HCT116 (cell line): ENCODE measurements at regions not wholly inside any gene's neighbourhood (a gene's known extent, or its start where the extent isn't known, plus 50 kb on each side); places are given as distances from the start of the nearest gene placed in this dataset.

ENCODE experiments used
- ATAC-seq: fragments of 200-7000 bp; cut with Tn5 transposase; 2 replicates; pipeline ENCODE4 v1.9.1; 2020; ENCODE audit warnings: mild to moderate bottlenecking, moderate library complexity
- BruUV-seq: library from RNA; stranded (reverse); fragments of 400-500 nt; replicated peaks from 2 replicates; lab custom pipeline; 2021; lab: Mats Ljungman, UMichigan
- CTCF ChIA-PET: fragments of 300-600 bp; sonication (Branson Sonifier 250); formaldehyde crosslinking; loops from one replicate; lab custom pipeline; 2021; ENCODE audit warnings: antibody characterized with exemption; lab: Charles Lee
- POLR2A ChIA-PET: fragments of 300-600, 350-600 bp; sonication (Branson Sonifier 250); formaldehyde crosslinking; loops from one replicate; lab custom pipeline; 2021; ENCODE audit warnings: antibody characterized with exemption; lab: Charles Lee
- RAD21 ChIA-PET, 2 experiments: fragments of 300-600 bp; sonication (Branson Sonifier 250); formaldehyde crosslinking; loops; one replicate each; lab custom pipeline; 2023; ENCODE audit warnings: low total read pairs in 2 of 2; ENCODE audit not compliant: uncharacterized antibody in 2 of 2, unreplicated experiment in 2 of 2, low non-redundant PET in 1 of 2; lab: Charles Lee
- DNase-seq: peaks from one replicate; pipeline ENCODE4 v3.0.0-alpha.2; 2010; ENCODE audit warnings: low read depth, low spot score
- H2AFZ ChIP-seq: fragments of 200-600 bp; shearing (Covaris generic), sonication (generic); 2 replicates; pipeline ENCODE4 v1.6.1; 2017; ENCODE audit warnings: low read depth, mixed run types, mixed read lengths, antibody characterized with exemption, low read length; ENCODE audit not compliant: poor library complexity, severe bottlenecking
- H3K27ac ChIP-seq: 2 replicates; pipeline ENCODE4 v1.5.1; 2012; ENCODE audit warnings: low read depth, low read length
- H3K27me3 ChIP-seq: fragments of 200-600 bp; sonication (generic); 2 replicates; pipeline ENCODE4 v1.6.1; 2016; ENCODE audit warnings: mixed run types, low read length, mixed read lengths; ENCODE audit not compliant: insufficient read depth
- H3K36me3 ChIP-seq, 2 experiments: fragments of 200-500 bp in 1 of 2; fragments of 200-600 bp in 1 of 2; sonication (Bioruptor generic) in 1 of 2; sonication (generic) in 1 of 2; 2 replicates each; pipeline versions ENCODE4 v1.5.1 to v1.6.1; 2014 to 2016; ENCODE audit warnings: low read length in 2 of 2, inconsistent platforms in 1 of 2, mixed read lengths in 1 of 2, mixed run types in 1 of 2; ENCODE audit not compliant: insufficient read depth in 2 of 2, control insufficient read depth in 1 of 2
- H3K4me1 ChIP-seq, 2 experiments: fragments of 200-600 bp in 1 of 2; sonication (generic) in 1 of 2; 2 replicates each; pipeline versions ENCODE4 v1.5.1 to v1.6.1; 2012 to 2017; ENCODE audit warnings: low read length in 2 of 2, inconsistent platforms in 1 of 2, mild to moderate bottlenecking in 1 of 2, mixed read lengths in 1 of 2, mixed run types in 1 of 2, moderate library complexity in 1 of 2; ENCODE audit not compliant: insufficient read depth in 2 of 2, control insufficient read depth in 1 of 2
- H3K4me2 ChIP-seq: fragments of 200-600 bp; sonication (generic); 2 replicates; pipeline ENCODE4 v1.6.1; 2017; ENCODE audit warnings: mixed run types, low read length, mixed read lengths
- H3K4me3 ChIP-seq, 2 experiments: fragments of 200-600 bp in 1 of 2; sonication (generic) in 1 of 2; replicated peaks in 1 of 2; 2 replicates each; pipeline ENCODE4 v1.5.1; 2011 to 2016; ENCODE audit warnings: low read length in 2 of 2, control low read depth in 1 of 2, low read depth in 1 of 2, mild to moderate bottlenecking in 1 of 2, mixed read lengths in 1 of 2, mixed run types in 1 of 2
- H3K79me2 ChIP-seq: fragments of 200-600 bp; sonication (generic); 2 replicates; pipeline ENCODE4 v1.6.1; 2017; ENCODE audit warnings: mild to moderate bottlenecking, mixed run types, low read length, moderate library complexity, mixed read lengths; ENCODE audit not compliant: insufficient read depth
- H3K9ac ChIP-seq: fragments of 200-600 bp; sonication (generic); 2 replicates; pipeline ENCODE4 v1.6.1; 2016; ENCODE audit warnings: low read length, mixed read lengths
- H3K9me2 ChIP-seq: fragments of 200-600 bp; sonication (generic), shearing (Covaris generic); 2 replicates; pipeline ENCODE4 v1.6.1; 2017; ENCODE audit warnings: mixed run types, mild to moderate bottlenecking, moderate library complexity; ENCODE audit not compliant: insufficient read depth
- H3K9me3 ChIP-seq, 2 experiments: fragments of 200-500 bp in 1 of 2; fragments of 200-600 bp in 1 of 2; sonication (Bioruptor generic) in 1 of 2; sonication (generic) in 1 of 2; 2 replicates each; pipeline ENCODE4 v1.6.1; 2014 to 2017; ENCODE audit warnings: low read length in 2 of 2, mixed read lengths in 2 of 2, inconsistent platforms in 1 of 2, low read depth in 1 of 2, mild to moderate bottlenecking in 1 of 2, mixed run types in 1 of 2, moderate library complexity in 1 of 2; ENCODE audit not compliant: control insufficient read depth in 1 of 2, insufficient read depth in 1 of 2
- H4K20me1 ChIP-seq: fragments of 200-600 bp; sonication (generic), shearing (Covaris generic); 2 replicates; pipeline ENCODE4 v1.6.1; 2017; ENCODE audit warnings: mixed run types, mild to moderate bottlenecking, moderate library complexity; ENCODE audit not compliant: insufficient read depth
- CBX3 ChIP-seq: IDR thresholded peaks from 2 replicates; pipeline ENCODE4 v1.6.1; 2012; ENCODE audit warnings: low read depth
- CTCF ChIP-seq, 3 experiments: fragments of 200-600 bp in 1 of 3; sonication (generic) in 1 of 3; IDR thresholded peaks in 2 of 3; conservative IDR thresholded peaks in 1 of 3; 2 replicates each; pipeline ENCODE4 v1.5.1; 2012 to 2017; ENCODE audit warnings: low read depth in 2 of 3, low read length in 2 of 3, antibody characterized with exemption in 1 of 3, borderline replicate concordance in 1 of 3, control low read depth in 1 of 3, mild to moderate bottlenecking in 1 of 3, mixed read lengths in 1 of 3, mixed run types in 1 of 3, moderate library complexity in 1 of 3; ENCODE audit not compliant: insufficient read depth in 1 of 3
- POLR2A ChIP-seq: IDR thresholded peaks from 2 replicates; pipeline ENCODE4 v1.7.0; 2011; ENCODE audit warnings: borderline replicate concordance; ENCODE audit not compliant: insufficient read depth, insufficient read length; ENCODE audit errors: extremely low read depth
- SIN3A ChIP-seq: IDR thresholded peaks from 2 replicates; pipeline ENCODE4 v1.6.1; 2012; ENCODE audit warnings: low read depth
- SP1 ChIP-seq: IDR thresholded peaks from 2 replicates; pipeline ENCODE4 v1.6.1; 2012; ENCODE audit warnings: low read depth
- intact Hi-C: fragments of 100-400 bp; cut with micrococcal nuclease; formaldehyde crosslinking; loops from 2 replicates; pipeline ENCODE4 v1.10.0; 2022

GRCh38 chr13:110054041-110054440 is 252.9 kb downstream of the COL4A1 start:
- Histone ChIP-seq H3K9ac (no peak overlapping the region), H2AFZ (no peak overlapping the region), H3K27ac (no peak overlapping the region), H3K4me1 (no peaks in the 10 kb centered on the region), H3K27me3 (no peaks in the 10 kb centered on the region), H3K79me2 (no peaks in the 10 kb centered on the region), H3K4me3 (no peak overlapping the region), H3K36me3 (no peaks in the 10 kb centered on the region), H3K9me2 (no peaks in the 10 kb centered on the region), H3K4me2 (no peak overlapping the region), H3K9me3 (no peaks in the 10 kb centered on the region), H4K20me1 (no peaks in the 10 kb centered on the region)
- POLR2A ChIA-PET = no interaction called here
- no TSS peak for BruUV-seq
- CTCF ChIA-PET = no interaction called here
- RAD21 ChIA-PET = no interaction called here
- DNase-seq = no peak
- intact Hi-C loops = no loop called here
- no peak for ATAC-seq
- TF ChIP-seq SIN3A = no peak
- TF ChIP-seq SP1 = no peak
- no peak for TF ChIP-seq CTCF (IDR thresholded peaks at IDR 0.05 in 2 of 3, conservative IDR thresholded peaks at IDR 0.05 in 1 of 3; ENCODE audit: borderline replicate concordance in 1 of 3, insufficient read depth in 1 of 3, low read depth in 2 of 3, low read length in 2 of 3)
- TF ChIP-seq CBX3 = no peak
- no peak for TF ChIP-seq POLR2A

GRCh38 chr13:110047496-110047895 is 259.5 kb downstream of the COL4A1 start:
- ATAC-seq = no peak
- H3K27me3 ChIP-seq = no peaks in the 10 kb centered on the region
- H3K4me1 ChIP-seq = no peaks in the 10 kb centered on the region
- no peaks in the 10 kb centered on the region for H3K36me3 ChIP-seq
- ChIA-PET RAD21 (no interaction called here), POLR2A (no interaction called here), CTCF (no interaction called here)
- TF ChIP-seq CBX3 = no peak
- TF ChIP-seq CTCF (IDR thresholded peaks at IDR 0.05 in 2 of 3, conservative IDR thresholded peaks at IDR 0.05 in 1 of 3; ENCODE audit: borderline replicate concordance in 1 of 3, insufficient read depth in 1 of 3, low read depth in 2 of 3, low read length in 2 of 3) = no peak
- no peaks in the 10 kb centered on the region for H3K9me3 ChIP-seq
- no peak for DNase-seq
- H4K20me1 ChIP-seq = no peaks in the 10 kb centered on the region
- no peaks in the 10 kb centered on the region for H3K9me2 ChIP-seq
- H3K4me3 ChIP-seq = no peak overlapping the region
- H3K9ac ChIP-seq = no peak overlapping the region
- no peak overlapping the region for H3K27ac ChIP-seq
- no peak overlapping the region for H3K4me2 ChIP-seq
- no peaks in the 10 kb centered on the region for H3K79me2 ChIP-seq
- intact Hi-C loops = no loop called here
- no peak overlapping the region for H2AFZ ChIP-seq
- no TSS peak for BruUV-seq
